ENCODE measurements at regions not wholly inside any gene's neighbourhood (a gene's known extent, or its start where the extent isn't known, plus 50 kb on each side); places are given as distances from the start of the nearest gene placed in this dataset.
"Not testable (repeated sequence)": the region's sequence is repeated elsewhere in the genome, so short reads cannot be mapped to it uniquely, and the experiment has no call there.

- no peak for DNase-seq
Measured at GRCh38 chr2:238502088-238502810, 75.5 kb downstream of the ASB1 start.

GRCh38 chr2:238502956-238503791 lies 76.4 kb downstream of the ASB1 start:
- no peak for DNase-seq

- DNase-seq: no peak
Measured at GRCh38 chr2:238504181-238504931, 77.6 kb downstream of the ASB1 start.

GRCh38 chr2:238505119-238505891 lies 78.6 kb downstream of the ASB1 start:
- no peak for DNase-seq

GRCh38 chr2:238505892-238506280 lies 79.2 kb downstream of the ASB1 start:
- no peak for DNase-seq

- DNase-seq: no peak
Measured at GRCh38 chr2:238506371-238507068, 79.8 kb downstream of the ASB1 start.

- no peak for DNase-seq
Measured at GRCh38 chr2:238507836-238508235, 81.1 kb downstream of the ASB1 start.

- DNase-seq: no peak
Measured at GRCh38 chr2:238509151-238509835, 82.6 kb downstream of the ASB1 start.

- no peak for DNase-seq
Measured at GRCh38 chr2:238509903-238510302, 83.2 kb downstream of the ASB1 start.

- no peak for DNase-seq
Measured at GRCh38 chr2:238510911-238511613, 84.3 kb downstream of the ASB1 start.

GRCh38 chr2:238511614-238511950 lies 84.9 kb downstream of the ASB1 start:
- DNase-seq: no peak

GRCh38 chr2:238512247-238512867 lies 85.6 kb downstream of the ASB1 start:
- DNase-seq: no peak

- DNase-seq: no peak
Measured at GRCh38 chr2:238513346-238513745, 86.6 kb downstream of the ASB1 start.

- not testable (repeated sequence) for DNase-seq
Measured at GRCh38 chr2:238514024-238514423, 87.3 kb downstream of the ASB1 start.

- DNase-seq: no peak
Measured at GRCh38 chr2:238515377-238515776, 88.7 kb downstream of the ASB1 start.

GRCh38 chr2:238517209-238517608 lies 90.5 kb downstream of the ASB1 start:
- DNase-seq: no peak

- no peak for DNase-seq
Measured at GRCh38 chr2:238518172-238518820, 91.6 kb downstream of the ASB1 start.

- DNase-seq: no peak
Measured at GRCh38 chr2:238518821-238519186, 92.1 kb downstream of the ASB1 start.

- DNase-seq: no peak
Measured at GRCh38 chr2:238520359-238520886, 93.7 kb downstream of the ASB1 start.

GRCh38 chr2:238521002-238521401 lies 94.3 kb downstream of the ASB1 start:
- no peak for DNase-seq

Data from hippocampal formation (tissue), 2 donors.